Epithelial cell of esophagus (primary cell): ENCODE measurements at regions not wholly inside any gene's neighbourhood (a gene's known extent, or its start where the extent isn't known, plus 50 kb on each side); places are given as distances from the start of the nearest gene placed in this dataset.

Experiments used
- DNase-seq: peaks from one replicate; pipeline ENCODE4 v3.0.0; 2010; ENCODE audit warnings: low read depth
- H3K4me3 ChIP-seq: 2 replicates; pipeline ENCODE4 v1.5.1; 2011; ENCODE audit warnings: mild to moderate bottlenecking, low read length, control low read depth
- CTCF ChIP-seq: IDR thresholded peaks from 2 replicates; pipeline ENCODE4 v1.5.1; 2011; ENCODE audit warnings: low read depth, mild to moderate bottlenecking, low read length, control low read depth, inconsistent platforms; ENCODE audit not compliant: insufficient read depth; ENCODE audit errors: missing control alignments

GRCh38 chr2:8116661-8117060 lies 565.2 kb upstream of the ID2 start:
- DNase-seq, result no peak
- TF ChIP-seq CTCF, result no peak
- H3K4me3 ChIP-seq, result no peak overlapping the region

- no peak for TF ChIP-seq CTCF
- DNase-seq, result no peak
- no peak overlapping the region for H3K4me3 ChIP-seq
Measured at GRCh38 chr2:8118940-8119781, 562.7 kb upstream of the ID2 start.

- peak; percentile 55 for DNase-seq
- H3K4me3 ChIP-seq, result no peak overlapping the region
- TF ChIP-seq CTCF, result no peak
Measured at GRCh38 chr2:8119782-8120505, 561.9 kb upstream of the ID2 start.

GRCh38 chr2:8120506-8120860 lies 561.4 kb upstream of the ID2 start:
- TF ChIP-seq CTCF, result no peak
- H3K4me3 ChIP-seq, result no peak overlapping the region
- no peak for DNase-seq

GRCh38 chr2:8121022-8121825 lies 560.6 kb upstream of the ID2 start:
- DNase-seq, result no peak
- H3K4me3 ChIP-seq, result no peak overlapping the region
- TF ChIP-seq CTCF, result no peak

- no peak overlapping the region for H3K4me3 ChIP-seq
- no peak for DNase-seq
- no peak for TF ChIP-seq CTCF
Measured at GRCh38 chr2:8121826-8122513, 559.9 kb upstream of the ID2 start.
